ENCODE measurements at regions not wholly inside any gene's neighbourhood (a gene's known extent, or its start where the extent isn't known, plus 50 kb on each side); places are given as distances from the start of the nearest gene placed in this dataset.

DNA sequence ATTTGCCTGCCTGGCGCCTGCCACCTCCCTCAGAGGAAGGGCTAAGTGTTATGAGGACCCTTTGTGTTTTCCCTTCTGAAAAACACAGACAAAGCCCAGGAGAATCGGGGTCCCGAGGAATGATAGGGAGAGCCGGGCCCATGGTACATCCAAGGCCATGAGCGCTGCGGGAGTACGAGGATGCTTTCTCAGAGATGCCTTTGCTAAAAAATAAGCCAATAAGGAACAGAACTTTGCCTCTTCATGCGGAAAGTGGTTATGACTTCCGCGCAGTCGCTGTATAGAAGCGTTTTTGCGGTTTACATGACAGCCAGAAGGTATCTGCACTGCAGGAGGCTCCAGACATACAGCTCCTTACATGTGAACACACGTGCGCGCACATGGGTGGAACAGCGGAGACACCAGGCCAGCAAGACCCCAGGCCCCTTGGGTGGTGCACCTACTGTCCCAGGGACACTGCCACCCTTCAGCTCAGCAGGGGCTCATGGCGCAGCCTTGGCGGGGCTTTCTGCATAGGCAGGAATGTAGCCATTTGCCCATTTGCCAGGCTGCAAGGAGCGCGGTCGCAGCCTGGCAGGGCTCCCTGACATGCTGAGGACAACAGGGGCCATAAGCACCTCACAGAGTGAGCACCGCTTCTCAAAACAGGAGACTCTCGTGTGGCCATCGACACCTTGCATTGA, 252.4 kb upstream of the SALL3 start:
- TF ChIP-seq TAF1 (IDR thresholded peaks at IDR 0.05; ENCODE audit: borderline replicate concordance, insufficient read depth, low read length) (no peak), POLR2AphosphoS5 (IDR thresholded peaks at IDR 0.05; ENCODE audit: low read depth, low read length) (no peak)
- TF ChIP-seq, protein P1, sequence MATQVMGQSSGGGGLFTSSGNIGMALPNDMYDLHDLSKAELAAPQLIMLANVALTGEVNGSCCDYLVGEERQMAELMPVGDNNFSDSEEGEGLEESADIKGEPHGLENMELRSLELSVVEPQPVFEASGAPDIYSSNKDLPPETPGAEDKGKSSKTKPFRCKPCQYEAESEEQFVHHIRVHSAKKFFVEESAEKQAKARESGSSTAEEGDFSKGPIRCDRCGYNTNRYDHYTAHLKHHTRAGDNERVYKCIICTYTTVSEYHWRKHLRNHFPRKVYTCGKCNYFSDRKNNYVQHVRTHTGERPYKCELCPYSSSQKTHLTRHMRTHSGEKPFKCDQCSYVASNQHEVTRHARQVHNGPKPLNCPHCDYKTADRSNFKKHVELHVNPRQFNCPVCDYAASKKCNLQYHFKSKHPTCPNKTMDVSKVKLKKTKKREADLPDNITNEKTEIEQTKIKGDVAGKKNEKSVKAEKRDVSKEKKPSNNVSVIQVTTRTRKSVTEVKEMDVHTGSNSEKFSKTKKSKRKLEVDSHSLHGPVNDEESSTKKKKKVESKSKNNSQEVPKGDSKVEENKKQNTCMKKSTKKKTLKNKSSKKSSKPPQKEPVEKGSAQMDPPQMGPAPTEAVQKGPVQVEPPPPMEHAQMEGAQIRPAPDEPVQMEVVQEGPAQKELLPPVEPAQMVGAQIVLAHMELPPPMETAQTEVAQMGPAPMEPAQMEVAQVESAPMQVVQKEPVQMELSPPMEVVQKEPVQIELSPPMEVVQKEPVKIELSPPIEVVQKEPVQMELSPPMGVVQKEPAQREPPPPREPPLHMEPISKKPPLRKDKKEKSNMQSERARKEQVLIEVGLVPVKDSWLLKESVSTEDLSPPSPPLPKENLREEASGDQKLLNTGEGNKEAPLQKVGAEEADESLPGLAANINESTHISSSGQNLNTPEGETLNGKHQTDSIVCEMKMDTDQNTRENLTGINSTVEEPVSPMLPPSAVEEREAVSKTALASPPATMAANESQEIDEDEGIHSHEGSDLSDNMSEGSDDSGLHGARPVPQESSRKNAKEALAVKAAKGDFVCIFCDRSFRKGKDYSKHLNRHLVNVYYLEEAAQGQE (IDR thresholded peaks at IDR 0.05; ENCODE audit: insufficient read depth in 1 of 2, low read depth in 2 of 2, low read length in 2 of 2), result no peak
